MM.1S (cell line): ENCODE measurements at regions not wholly inside any gene's neighbourhood (a gene's known extent, or its start where the extent isn't known, plus 50 kb on each side); places are given as distances from the start of the nearest gene placed in this dataset.

ENCODE experiments used
- DNase-seq: peaks from one replicate; pipeline ENCODE4 v3.0.0-alpha.2; 2015
- H2AFZ ChIP-seq: fragments of 300-600 bp; sonication (generic); 2 replicates; pipeline ENCODE4 v1.6.0; 2016; ENCODE audit warnings: antibody characterized with exemption, low read length
- H3F3A ChIP-seq: fragments of 300-600 bp; sonication (generic); 2 replicates; pipeline ENCODE4 v1.6.1; 2016; ENCODE audit warnings: mild to moderate bottlenecking, antibody characterized with exemption, low read length, moderate library complexity, mixed read lengths; ENCODE audit not compliant: insufficient read depth
- H3K27ac ChIP-seq: fragments of 300-600 bp; sonication (generic); 2 replicates; pipeline ENCODE4 v1.5.1; 2016; ENCODE audit warnings: mild to moderate bottlenecking, low read length
- H3K27me3 ChIP-seq: fragments of 300-600 bp; sonication (generic); replicated peaks from 2 replicates; pipeline ENCODE4 v1.6.0; 2016; ENCODE audit warnings: low read length; ENCODE audit not compliant: insufficient read depth
- H3K36me3 ChIP-seq: fragments of 300-600 bp; sonication (generic); replicated peaks from 2 replicates; pipeline ENCODE4 v1.6.1; 2016; ENCODE audit warnings: mild to moderate bottlenecking, low read length, mixed read lengths; ENCODE audit not compliant: insufficient read depth
- H3K4me1 ChIP-seq: fragments of 300-600 bp; sonication (generic); 2 replicates; pipeline ENCODE4 v1.6.1; 2016; ENCODE audit warnings: low read length, mixed read lengths
- H3K4me2 ChIP-seq: fragments of 300-600 bp; sonication (generic); 2 replicates; pipeline ENCODE4 v1.6.0; 2016; ENCODE audit warnings: low read depth, low read length
- H3K4me3 ChIP-seq: fragments of 300-600 bp; sonication (generic); 2 replicates; pipeline ENCODE4 v1.5.1; 2016; ENCODE audit warnings: low read length, mixed read lengths
- H3K79me2 ChIP-seq: fragments of 300-600 bp; sonication (generic); 2 replicates; pipeline ENCODE4 v1.6.1; 2016; ENCODE audit warnings: mixed run types, low read length, mixed read lengths
- H3K9ac ChIP-seq: fragments of 300-600 bp; sonication (generic); 2 replicates; pipeline ENCODE4 v1.6.1; 2016; ENCODE audit warnings: low read length, mixed read lengths
- H3K9me2 ChIP-seq: fragments of 300-600 bp; sonication (generic); replicated peaks from 2 replicates; pipeline ENCODE4 v1.6.1; 2016; ENCODE audit warnings: mild to moderate bottlenecking, low read length, mixed read lengths; ENCODE audit not compliant: insufficient read depth
- H3K9me3 ChIP-seq: fragments of 300-600 bp; sonication (generic); replicated peaks from 2 replicates; pipeline ENCODE4 v1.6.1; 2016; ENCODE audit warnings: mild to moderate bottlenecking, low read length, mixed read lengths; ENCODE audit not compliant: insufficient read depth
- H4K20me1 ChIP-seq: fragments of 300-600 bp; sonication (generic); 2 replicates; pipeline ENCODE4 v1.6.1; 2016; ENCODE audit warnings: mild to moderate bottlenecking, low read length, moderate library complexity, mixed read lengths; ENCODE audit not compliant: insufficient read depth
- CTCF ChIP-seq: fragments of 300-600 bp; sonication (generic); IDR thresholded peaks from 2 replicates; pipeline ENCODE4 v1.5.1; 2016; ENCODE audit warnings: antibody characterized with exemption, low read length, mixed read lengths
- EZH2 ChIP-seq: fragments of 300-600 bp; sonication (generic); optimal IDR thresholded peaks from 2 replicates; pipeline ENCODE3; 2017; ENCODE audit warnings: low read depth, mild to moderate bottlenecking, antibody characterized with exemption, low read length, mixed read lengths
- EZH2phosphoT487 ChIP-seq: fragments of 300-600 bp; sonication (generic); IDR thresholded peaks from 2 replicates; pipeline ENCODE4 v1.6.1; 2018; ENCODE audit warnings: antibody characterized with exemption, low read length

- H3K27me3 ChIP-seq = no peaks in the 10 kb centered on the region
- H3K4me1 ChIP-seq = no peaks in the 10 kb centered on the region
- no peaks in the 10 kb centered on the region for H3K9me2 ChIP-seq
- no peaks in the 10 kb centered on the region for H3K9me3 ChIP-seq
- DNase-seq = no peak
- no peak for TF ChIP-seq CTCF
- TF ChIP-seq EZH2 = no peak
- TF ChIP-seq EZH2phosphoT487 = no peak
- H2AFZ ChIP-seq = no peak overlapping the region
- no peaks in the 10 kb centered on the region for H3K36me3 ChIP-seq
- no peak overlapping the region for H3K27ac ChIP-seq
- no peak overlapping the region for H3K4me2 ChIP-seq
- H3K9ac ChIP-seq = no peak overlapping the region
- H3K4me3 ChIP-seq = no peak overlapping the region
- no peaks in the 10 kb centered on the region for H4K20me1 ChIP-seq
- H3F3A ChIP-seq = no peaks in the 10 kb centered on the region
- H3K79me2 ChIP-seq = no peaks in the 10 kb centered on the region
Observed at GRCh38 chr1:173100476-173101107, 49.9 kb upstream of the TNFSF18 start.
